Neural cell (in vitro differentiated cells): ENCODE measurements at regions not wholly inside any gene's neighbourhood (a gene's known extent, or its start where the extent isn't known, plus 50 kb on each side); places are given as distances from the start of the nearest gene placed in this dataset.

Source experiments
- H2AFZ ChIP-seq: fragments of 200-600, 300-800 bp; sonication (generic), shearing (Covaris generic); 2 replicates; pipeline ENCODE4 v1.6.0; 2014; ENCODE audit warnings: low read depth, mild to moderate bottlenecking, antibody characterized with exemption, low read length, moderate library complexity
- H3F3A ChIP-seq: fragments of 200-600 bp; shearing (Covaris generic); 2 replicates; pipeline ENCODE4 v1.6.1; 2016; ENCODE audit warnings: mild to moderate bottlenecking, moderate library complexity, mixed read lengths, antibody characterized with exemption, low read length; ENCODE audit not compliant: insufficient read depth, poor library complexity, severe bottlenecking
- H3K27ac ChIP-seq: fragments of 200-600, 300-800 bp; sonication (generic), shearing (Covaris generic); 2 replicates; pipeline ENCODE4 v1.5.1; 2014; ENCODE audit warnings: mild to moderate bottlenecking, low read length, moderate library complexity
- H3K27me3 ChIP-seq: fragments of 300-800, 200-600 bp; sonication (generic), shearing (Covaris generic); 2 replicates; pipeline ENCODE4 v1.6.0; 2014; ENCODE audit warnings: mild to moderate bottlenecking, low read depth, low read length, moderate library complexity; ENCODE audit not compliant: insufficient read depth
- H3K36me3 ChIP-seq: fragments of 300-800, 200-600 bp; sonication (generic), shearing (Covaris generic); 2 replicates; pipeline ENCODE4 v1.5.1; 2014; ENCODE audit warnings: mild to moderate bottlenecking, antibody characterized with exemption, low read length, moderate library complexity; ENCODE audit not compliant: insufficient read depth
- H3K4me2 ChIP-seq: fragments of 300-800, 200-600 bp; sonication (generic), shearing (Covaris generic); 2 replicates; pipeline ENCODE4 v1.6.0; 2014; ENCODE audit warnings: mild to moderate bottlenecking, low read length
- H3K4me3 ChIP-seq: fragments of 300-800, 200-600 bp; sonication (generic), shearing (Covaris generic); 2 replicates; pipeline ENCODE4 v1.5.1; 2014; ENCODE audit warnings: mild to moderate bottlenecking, low read length, moderate library complexity
- H3K79me2 ChIP-seq: fragments of 200-600 bp; shearing (Covaris generic); replicated peaks from 2 replicates; pipeline ENCODE4 v1.6.0; 2014; ENCODE audit warnings: mild to moderate bottlenecking, low read length, moderate library complexity; ENCODE audit not compliant: insufficient read depth
- H3K9ac ChIP-seq: fragments of 300-800, 200-600 bp; sonication (generic), shearing (Covaris generic); 2 replicates; pipeline ENCODE4 v1.6.1; 2016; ENCODE audit warnings: mild to moderate bottlenecking, low read length, mixed read lengths
- H3K9me2 ChIP-seq: fragments of 200-600 bp; shearing (Covaris generic); 2 replicates; pipeline ENCODE4 v1.6.1; 2016; ENCODE audit warnings: mild to moderate bottlenecking, low read length, mixed read lengths; ENCODE audit not compliant: insufficient read depth
- H3K9me3 ChIP-seq: fragments of 200-600, 300-800 bp; sonication (generic), shearing (Covaris generic); 2 replicates; pipeline ENCODE4 v1.6.1; 2016; ENCODE audit warnings: mild to moderate bottlenecking, mixed run types, low read length, moderate library complexity, mixed read lengths
- H4K20me1 ChIP-seq: fragments of 200-600 bp; shearing (Covaris generic); 2 replicates; pipeline ENCODE4 v1.6.1; 2016; ENCODE audit warnings: mild to moderate bottlenecking, mixed run types; ENCODE audit not compliant: insufficient read depth
- CTCF ChIP-seq: fragments of 450-650 bp; IDR thresholded peaks from 2 replicates; pipeline ENCODE4 v1.5.1; 2014; ENCODE audit warnings: antibody characterized with exemption, mild to moderate bottlenecking, moderate library complexity; ENCODE audit not compliant: poor library complexity, severe bottlenecking
- EP300 ChIP-seq: fragments of 450-650 bp; conservative IDR thresholded peaks from 2 replicates; pipeline ENCODE4 v1.6.1; 2014; ENCODE audit warnings: antibody characterized with exemption, mild to moderate bottlenecking, moderate library complexity; ENCODE audit not compliant: poor library complexity, severe bottlenecking
- EZH2 ChIP-seq: fragments of 200-600, 300-800 bp; shearing (Covaris generic), sonication (generic); IDR thresholded peaks from 2 replicates; pipeline ENCODE4 v1.6.1; 2014; ENCODE audit warnings: antibody characterized with exemption, low read length, borderline replicate concordance, mild to moderate bottlenecking; ENCODE audit not compliant: insufficient read depth, poor library complexity, severe bottlenecking
- MXI1 ChIP-seq: fragments of 450-650 bp; conservative IDR thresholded peaks from 2 replicates; pipeline ENCODE4 v1.6.1; 2014; ENCODE audit warnings: antibody characterized with exemption, mild to moderate bottlenecking; ENCODE audit not compliant: poor library complexity, severe bottlenecking
- POLR2AphosphoS5 ChIP-seq: IDR thresholded peaks from 2 replicates; pipeline ENCODE4 v1.6.1; 2012
- REST ChIP-seq: IDR thresholded peaks from 2 replicates; pipeline ENCODE4 v1.6.1; 2012; ENCODE audit warnings: borderline replicate concordance
- SMC3 ChIP-seq: fragments of 450-650 bp; conservative IDR thresholded peaks from 2 replicates; pipeline ENCODE4 v1.6.1; 2014; ENCODE audit warnings: antibody characterized with exemption, mild to moderate bottlenecking, moderate library complexity; ENCODE audit not compliant: poor library complexity
- TAF1 ChIP-seq: IDR thresholded peaks from 2 replicates; pipeline ENCODE4 v1.6.1; 2012; ENCODE audit warnings: low read depth

GRCh38 chr1:87903242-87903641 lies 574.6 kb downstream of the LMO4 start:
- H3K79me2 ChIP-seq, result no peaks in the 10 kb centered on the region
- no peaks in the 10 kb centered on the region for H4K20me1 ChIP-seq
- no peak overlapping the region for H2AFZ ChIP-seq
- H3K27me3 ChIP-seq, result no peaks in the 10 kb centered on the region
- no peaks in the 10 kb centered on the region for H3K9me3 ChIP-seq
- H3K4me2 ChIP-seq, result no peak overlapping the region
- no peak for TF ChIP-seq POLR2AphosphoS5
- no peak for TF ChIP-seq SMC3
- no peak for TF ChIP-seq MXI1
- TF ChIP-seq CTCF, result no peak
- TF ChIP-seq EP300, result no peak
- no peak for TF ChIP-seq REST
- H3K4me3 ChIP-seq, result no peak overlapping the region
- no peaks in the 10 kb centered on the region for H3K9me2 ChIP-seq
- H3K36me3 ChIP-seq, result no peaks in the 10 kb centered on the region
- H3F3A ChIP-seq, result no peaks in the 10 kb centered on the region
- no peak overlapping the region for H3K27ac ChIP-seq
- no peak overlapping the region for H3K9ac ChIP-seq

GRCh38 chr1:87904651-87905050 lies 576.0 kb downstream of the LMO4 start:
- H2AFZ ChIP-seq, result no peak overlapping the region
- no peaks in the 10 kb centered on the region for H3K36me3 ChIP-seq
- H3K9me3 ChIP-seq, result no peaks in the 10 kb centered on the region
- H3K79me2 ChIP-seq, result no peaks in the 10 kb centered on the region
- H3K9me2 ChIP-seq, result no peaks in the 10 kb centered on the region
- H3F3A ChIP-seq, result no peaks in the 10 kb centered on the region
- H3K27me3 ChIP-seq, result no peaks in the 10 kb centered on the region
- no peak for TF ChIP-seq MXI1
- TF ChIP-seq CTCF, result no peak
- TF ChIP-seq TAF1, result no peak
- no peak for TF ChIP-seq EZH2
- no peak for TF ChIP-seq SMC3
- TF ChIP-seq REST, result no peak
- H3K27ac ChIP-seq, result peak overlapping the region; percentile 75
- peak overlapping the region; percentile 15 for H3K4me2 ChIP-seq
- H3K4me3 ChIP-seq, result peak overlapping the region; percentile 35
- H4K20me1 ChIP-seq, result no peaks in the 10 kb centered on the region
- no peak overlapping the region for H3K9ac ChIP-seq
